K562 (cell line): ENCODE measurements at regions not wholly inside any gene's neighbourhood (a gene's known extent, or its start where the extent isn't known, plus 50 kb on each side); places are given as distances from the start of the nearest gene placed in this dataset.

ENCODE experiments used
- ARID4B ChIP-seq: sonication (generic); formaldehyde crosslinking; IDR thresholded peaks from 2 replicates; pipeline ENCODE4 v1.8.0; 2022; ENCODE audit warnings: mild to moderate bottlenecking, missing genetic modification reagents
- CBX8 ChIP-seq: fragments of 200-600 bp; sonication (generic); IDR thresholded peaks from 2 replicates; pipeline ENCODE4 v1.6.1; 2012; ENCODE audit warnings: borderline replicate concordance, mixed run types, low read depth, mild to moderate bottlenecking, moderate library complexity, mixed read lengths, low read length, control low read depth, inconsistent platforms; ENCODE audit not compliant: poor library complexity, severe bottlenecking; ENCODE audit errors: extremely low read depth
- HMGXB4 ChIP-seq: sonication (generic); formaldehyde crosslinking; IDR thresholded peaks from 2 replicates; pipeline ENCODE4 v1.8.1; 2023; ENCODE audit warnings: mild to moderate bottlenecking, missing genetic modification reagents
- HNRNPH1 ChIP-seq: fragments of 200-400 bp; formaldehyde crosslinking; optimal IDR thresholded peaks from 2 replicates; pipeline ENCODE3; 2017; ENCODE audit warnings: low read depth, mild to moderate bottlenecking, low read length, moderate library complexity
- PTBP1 ChIP-seq: fragments of 200-400 bp; formaldehyde crosslinking; IDR thresholded peaks from 2 replicates; pipeline ENCODE4 v1.6.1; 2017; ENCODE audit warnings: low read depth, low read length
- ZFP30 ChIP-seq: fragments of 250-450 bp; sonication (Bioruptor Pico); IDR thresholded peaks from 2 replicates; pipeline ENCODE4 v1.8.0; 2022; ENCODE audit warnings: moderate library complexity, mild to moderate bottlenecking, inconsistent platforms, borderline replicate concordance
- ZNF507 ChIP-seq: conservative IDR thresholded peaks from 2 replicates; pipeline ENCODE4 v1.6.1; 2017; ENCODE audit warnings: missing genetic modification characterization, missing compliant biosample characterization

- TF ChIP-seq ARID4B (no peak), CBX8 (no peak), PTBP1 (no peak), ZNF507 (no peak), HNRNPH1 (no peak), ZFP30 (no peak), HMGXB4 (CRISPR knock-in tag) (no peak)
Observed at GRCh38 chr12:91944637-91945036, 201.0 kb downstream of the BTG1 start (continued).
